ENCODE measurements at regions not wholly inside any gene's neighbourhood (a gene's known extent, or its start where the extent isn't known, plus 50 kb on each side); places are given as distances from the start of the nearest gene placed in this dataset.

- no peak overlapping the region for H2AK5ac ChIP-seq (ENCODE audit: insufficient read length, low read length)
- no peak overlapping the region for H3K56ac ChIP-seq (ENCODE audit: insufficient read length, low read depth, low read length)
- peaks cover 11 to 17% of the 10 kb centered on the region in 2 experiments for H3K4me1 Mint-ChIP-seq
- no peaks in the 10 kb centered on the region for H3K79me2 ChIP-seq (ENCODE audit: insufficient read depth, low read length)
- no peak for TF ChIP-seq CTCF (conservative IDR thresholded peaks at IDR 0.05)
- H2AFZ ChIP-seq (ENCODE audit: low read length): no peak overlapping the region
- H3K27ac ChIP-seq (ENCODE audit: insufficient read length, low read depth, low read length): no peak overlapping the region
- WGBS (ENCODE audit: extremely low coverage, insufficient read length, low lambda C conversion rate): no CpG with 5 or more reads among the region's 4 CpGs
- no peaks in the 10 kb centered on the region for H3K27me3 ChIP-seq (ENCODE audit: insufficient read depth, low read length)
- H3K79me1 ChIP-seq (ENCODE audit: insufficient read depth, low read depth, low read length, poor library complexity, severe bottlenecking): no peaks in the 10 kb centered on the region
- no peak overlapping the region for H2BK15ac ChIP-seq (ENCODE audit: low read depth, low read length)
- H2BK20ac ChIP-seq (ENCODE audit: low read depth, low read length, poor library complexity, severe bottlenecking): no peak overlapping the region
- no peak overlapping the region for H4K8ac ChIP-seq (replicated peaks; ENCODE audit: insufficient read length, low read depth, low read length)
- H3K4me2 ChIP-seq (ENCODE audit: insufficient read depth, insufficient read length, low read length): no peak overlapping the region
- H2BK120ac ChIP-seq (ENCODE audit: low read depth, low read length, poor library complexity, severe bottlenecking): no peak overlapping the region
- no peak overlapping the region for H3K23ac ChIP-seq (ENCODE audit: insufficient read length, low read depth, low read length)
- no peak overlapping the region for H3K4ac ChIP-seq (ENCODE audit: low read depth, low read length)
- H4K5ac ChIP-seq (ENCODE audit: insufficient read length, low read depth, low read length): no peak overlapping the region
- H3K27me3 Mint-ChIP-seq (ENCODE audit: low read depth): peaks cover 12% of the 10 kb centered on the region
- peaks cover 2% of the 10 kb centered on the region; the same call in 1 of the 2 replicates for H3K4me1 ChIP-seq (ENCODE audit: insufficient read depth, low read length)
- H3K23me2 ChIP-seq (ENCODE audit: insufficient read length, low read depth, low read length, poor library complexity, severe bottlenecking): no peaks in the 10 kb centered on the region
- no peak overlapping the region for H3K9ac ChIP-seq (ENCODE audit: extremely low read depth, insufficient read length, low read length)
- no peak overlapping the region for H3K27ac Mint-ChIP-seq
- no peak overlapping the region for H3K4me3 Mint-ChIP-seq
- no peak overlapping the region for H3T11ph ChIP-seq (ENCODE audit: low read length)
- no peak overlapping the region for H2BK12ac ChIP-seq (ENCODE audit: insufficient read length, low read depth, low read length)
- H4K20me1 ChIP-seq (ENCODE audit: control insufficient read depth, insufficient read depth, insufficient read length): no peaks in the 10 kb centered on the region
- H3K9me3 ChIP-seq (ENCODE audit: control insufficient read depth, low read depth, low read length): no peaks in the 10 kb centered on the region
- H4K91ac ChIP-seq (ENCODE audit: insufficient read length, low read depth, low read length): no peak overlapping the region
- no peak overlapping the region for H3K14ac ChIP-seq (ENCODE audit: insufficient read depth, low read length)
- peaks cover 0 to 7% of the 10 kb centered on the region in 2 experiments; a peak in 3 of 5 replicates for H3K9me3 Mint-ChIP-seq
- H2BK5ac ChIP-seq (ENCODE audit: insufficient read length, low read length): no peak overlapping the region
- no peak overlapping the region for H3K18ac ChIP-seq (ENCODE audit: insufficient read length, low read depth, low read length)
- no peaks in the 10 kb centered on the region for H3K36me3 Mint-ChIP-seq (ENCODE audit: insufficient read depth in 1 of 3, low read depth in 3 of 3)
- DNase-seq: no peak
These were observed 155.2 kb upstream of the IRF2BP2 start for GRCh38 chr1:234765181-234765580.

All from H9 (cell line).